ENCODE measurements at regions not wholly inside any gene's neighbourhood (a gene's known extent, or its start where the extent isn't known, plus 50 kb on each side); places are given as distances from the start of the nearest gene placed in this dataset.
"Not testable (repeated sequence)": the region's sequence is repeated elsewhere in the genome, so short reads cannot be mapped to it uniquely, and the experiment has no call there.

GRCh38 chr1:83455753-83456152, 543.2 kb downstream of the TTLL7 start:
- not testable (repeated sequence) for DNase-seq

GRCh38 chr1:83445873-83446272, 553.1 kb downstream of the TTLL7 start:
- DNase-seq: not testable (repeated sequence)

- DNase-seq: not testable (repeated sequence)
These were observed 556.5 kb downstream of the TTLL7 start for GRCh38 chr1:83442412-83442811.

GRCh38 chr1:83440586-83440985, 558.3 kb downstream of the TTLL7 start:
- not testable (repeated sequence) for DNase-seq

- not testable (repeated sequence) for DNase-seq
These were observed 558.9 kb downstream of the TTLL7 start for GRCh38 chr1:83440021-83440420.

GRCh38 chr1:83438316-83438715, 560.6 kb downstream of the TTLL7 start:
- not testable (repeated sequence) for DNase-seq

- DNase-seq: not testable (repeated sequence)
These were observed 563.6 kb downstream of the TTLL7 start for GRCh38 chr1:83435336-83435735.

- not testable (repeated sequence) for DNase-seq
These were observed 571.4 kb downstream of the TTLL7 start for GRCh38 chr1:83427566-83427965.

GRCh38 chr1:83423382-83423781, 575.5 kb downstream of the TTLL7 start:
- DNase-seq: not testable (repeated sequence)

- DNase-seq: no peak
These were observed 580.4 kb downstream of the TTLL7 start for GRCh38 chr1:83418558-83418957.

GRCh38 chr1:83413839-83414107, 585.2 kb downstream of the TTLL7 start:
- not testable (repeated sequence) for DNase-seq

GRCh38 chr1:83410746-83411413, 588.1 kb downstream of the TTLL7 start:
- DNase-seq: not testable (repeated sequence)

GRCh38 chr1:83406693-83407371, 592.1 kb downstream of the TTLL7 start:
- DNase-seq: not testable (repeated sequence)

GRCh38 chr1:83405789-83406188, 593.1 kb downstream of the TTLL7 start:
- not testable (repeated sequence) for DNase-seq

- DNase-seq: peak; percentile 4
These were observed 595.4 kb downstream of the TTLL7 start for GRCh38 chr1:83403500-83403899.

- DNase-seq: not testable (repeated sequence)
These were observed 597.8 kb downstream of the TTLL7 start for GRCh38 chr1:83401146-83401545.

- DNase-seq: not testable (repeated sequence)
These were observed 598.8 kb downstream of the TTLL7 start for GRCh38 chr1:83400173-83400572.

GRCh38 chr1:83398125-83398524, 600.8 kb downstream of the TTLL7 start:
- DNase-seq: not testable (repeated sequence)

- not testable (repeated sequence) for DNase-seq
These were observed 603.8 kb downstream of the TTLL7 start for GRCh38 chr1:83395130-83395529.

- not testable (repeated sequence) for DNase-seq
These were observed 612.0 kb downstream of the TTLL7 start for GRCh38 chr1:83386946-83387345.

- not testable (repeated sequence) for DNase-seq
These were observed 615.8 kb downstream of the TTLL7 start for GRCh38 chr1:83383107-83383506.

GRCh38 chr1:83373018-83373417, 625.9 kb downstream of the TTLL7 start:
- DNase-seq: not testable (repeated sequence)

GRCh38 chr1:83369853-83370252, 629.1 kb downstream of the TTLL7 start:
- DNase-seq: not testable (repeated sequence)

- DNase-seq: not testable (repeated sequence)
These were observed 633.6 kb downstream of the TTLL7 start for GRCh38 chr1:83365320-83365719.

- DNase-seq: not testable (repeated sequence)
These were observed 653.6 kb downstream of the TTLL7 start for GRCh38 chr1:83345375-83345774.

Data from DMS79 treated with DMSO at 0.1 percent for 48 hours (cell line).